ENCODE measurements at regions not wholly inside any gene's neighbourhood (a gene's known extent, or its start where the extent isn't known, plus 50 kb on each side); places are given as distances from the start of the nearest gene placed in this dataset.

GRCh38 chr14:101399737-101400517 lies 161.4 kb upstream of the DIO3 start:
- no peak for ATAC-seq
- no peak for DNase-seq (ENCODE audit: low spot score)
- intact Hi-C loops (cut with DNase I) = no loop called here

- peak; percentile 64 for ATAC-seq
Measured at GRCh38 chr14:101400830-101401229, 160.5 kb upstream of the DIO3 start.

GRCh38 chr14:101402936-101403660 lies 158.2 kb upstream of the DIO3 start:
- DNase-seq (ENCODE audit: low spot score) (no peak), ATAC-seq (no peak)
- intact Hi-C loops (cut with DNase I) = no loop called here

More at GRCh38 chr14:101400830-101401229, 160.5 kb upstream of the DIO3 start:
- intact Hi-C loops (cut with DNase I) = no loop called here
- DNase-seq (ENCODE audit: low spot score) = no peak

- DNase-seq (ENCODE audit: low spot score) (no peak), ATAC-seq (no peak)
- intact Hi-C loops (cut with DNase I) = no loop called here
Measured at GRCh38 chr14:101404426-101405170, 156.7 kb upstream of the DIO3 start.

- DNase-seq (ENCODE audit: low spot score) (no peak), ATAC-seq (no peak)
- intact Hi-C loops (cut with DNase I) = no loop called here
Measured at GRCh38 chr14:101405171-101405883, 156.0 kb upstream of the DIO3 start.

GRCh38 chr14:101406921-101407320 lies 154.4 kb upstream of the DIO3 start:
- DNase-seq (ENCODE audit: low spot score) = no peak
- intact Hi-C loops (cut with DNase I) = no loop called here
- ATAC-seq = no peak

- ATAC-seq = no peak
- DNase-seq (ENCODE audit: low spot score) = no peak
- intact Hi-C loops (cut with DNase I) = no loop called here
Measured at GRCh38 chr14:101407328-101407727, 154.0 kb upstream of the DIO3 start.

- peak; percentile 64 for ATAC-seq
- intact Hi-C loops (cut with DNase I) = no loop called here
- no peak for DNase-seq (ENCODE audit: low spot score)
Measured at GRCh38 chr14:101408077-101408831, 153.0 kb upstream of the DIO3 start.

GRCh38 chr14:101409006-101409543 lies 152.2 kb upstream of the DIO3 start:
- DNase-seq (ENCODE audit: low spot score) = no peak
- intact Hi-C loops (cut with DNase I) = no loop called here
- peak; percentile 44 for ATAC-seq

GRCh38 chr14:101410126-101410525 lies 151.2 kb upstream of the DIO3 start:
- DNase-seq (ENCODE audit: low spot score) (no peak), ATAC-seq (no peak)
- intact Hi-C loops (cut with DNase I) = no loop called here

- intact Hi-C loops (cut with DNase I) = no loop called here
- DNase-seq (ENCODE audit: low spot score) (no peak), ATAC-seq (no peak)
Measured at GRCh38 chr14:101411151-101411550, 150.1 kb upstream of the DIO3 start.

- intact Hi-C loops (cut with DNase I) = no loop called here
- DNase-seq (ENCODE audit: low spot score) (no peak), ATAC-seq (no peak)
Measured at GRCh38 chr14:101411779-101412178, 149.5 kb upstream of the DIO3 start.

GRCh38 chr14:101412739-101413138 lies 148.6 kb upstream of the DIO3 start:
- no peak for ATAC-seq
- intact Hi-C loops (cut with DNase I) = no loop called here
- DNase-seq (ENCODE audit: low spot score) = no peak

GRCh38 chr14:101417434-101417833 lies 143.9 kb upstream of the DIO3 start:
- DNase-seq (ENCODE audit: low spot score) (no peak), ATAC-seq (no peak)
- intact Hi-C loops (cut with DNase I) = no loop called here

GRCh38 chr14:101418601-101419000 lies 142.7 kb upstream of the DIO3 start:
- DNase-seq (ENCODE audit: low spot score) = no peak
- intact Hi-C loops (cut with DNase I) = no loop called here

GRCh38 chr14:101426466-101426865 lies 134.8 kb upstream of the DIO3 start:
- intact Hi-C loops (cut with DNase I) = no loop called here
- ATAC-seq = no peak

More at GRCh38 chr14:101418601-101419000, 142.7 kb upstream of the DIO3 start:
- no peak for ATAC-seq

GRCh38 chr14:101428409-101428808 lies 132.9 kb upstream of the DIO3 start:
- ATAC-seq (no peak), DNase-seq (ENCODE audit: low spot score) (no peak)
- intact Hi-C loops (cut with DNase I) = no loop called here

More at GRCh38 chr14:101426466-101426865, 134.8 kb upstream of the DIO3 start:
- no peak for DNase-seq (ENCODE audit: low spot score)

GRCh38 chr14:101435546-101435945 lies 125.7 kb upstream of the DIO3 start:
- DNase-seq (ENCODE audit: low spot score) (no peak), ATAC-seq (no peak)
- intact Hi-C loops (cut with DNase I) = no loop called here
